ENCODE measurements at regions not wholly inside any gene's neighbourhood (a gene's known extent, or its start where the extent isn't known, plus 50 kb on each side); places are given as distances from the start of the nearest gene placed in this dataset.
"Not testable (repeated sequence)": the region's sequence is repeated elsewhere in the genome, so short reads cannot be mapped to it uniquely, and the experiment has no call there.

GRCh38 chr6:71360556-71361335 lies 72.1 kb downstream of the OGFRL1 start:
- DNase-seq (ENCODE audit: low read depth in 4 of 4, low spot score in 1 of 4): not testable (repeated sequence)

DNA sequence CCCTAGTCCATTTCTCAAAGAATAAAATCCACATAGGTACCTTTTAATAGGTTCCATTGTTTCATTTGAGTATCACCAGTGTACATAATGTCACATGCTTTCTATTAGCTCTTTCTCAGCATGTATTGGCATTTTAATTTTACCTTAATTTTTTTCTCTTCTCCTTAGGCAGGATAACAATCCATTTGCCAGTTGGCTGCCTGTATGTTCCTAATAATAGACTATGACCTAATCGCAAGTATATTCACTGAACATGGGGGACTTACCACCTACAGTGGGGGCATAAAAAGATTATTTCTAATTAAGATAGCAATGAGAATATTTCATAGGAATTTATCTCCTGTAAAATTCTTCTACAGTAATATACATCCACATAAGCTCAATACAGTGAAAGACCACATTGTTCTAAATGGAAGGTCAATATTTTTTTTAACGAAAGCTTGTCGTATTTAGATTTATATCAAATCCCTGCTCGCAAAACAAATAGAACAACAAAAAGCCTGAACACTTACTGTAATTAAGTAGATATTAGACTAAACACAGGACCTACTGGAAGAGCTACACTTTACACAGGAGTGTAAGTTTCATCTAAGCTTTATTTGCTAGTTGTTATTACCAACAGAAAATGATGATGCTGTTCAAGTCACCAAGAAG lies 76.4 kb downstream of the OGFRL1 start:
- DNase-seq (ENCODE audit: low read depth in 4 of 4, low spot score in 1 of 4): no peak

GRCh38 chr6:71367756-71368155 lies 79.1 kb downstream of the OGFRL1 start:
- DNase-seq (ENCODE audit: low read depth in 4 of 4, low spot score in 1 of 4): no peak

DNA sequence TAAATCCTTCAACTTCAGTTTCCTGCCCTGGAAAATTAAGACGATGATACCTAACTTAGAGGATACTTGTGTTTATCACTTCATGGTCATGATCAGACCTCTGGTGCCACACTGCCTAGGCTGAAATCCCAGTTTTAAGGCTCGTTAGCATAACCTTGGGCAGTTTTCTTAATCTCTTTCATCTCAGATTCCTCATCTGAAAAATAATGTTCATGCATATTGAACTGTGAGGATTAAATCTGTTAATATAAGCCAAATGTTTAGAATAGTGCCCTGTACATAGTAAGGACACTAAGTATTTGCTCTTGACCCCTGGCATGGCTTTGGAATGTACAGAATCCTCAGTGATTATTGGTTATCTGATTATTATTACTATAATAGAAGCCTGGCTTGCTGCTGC lies 79.7 kb downstream of the OGFRL1 start:
- no peak for DNase-seq (ENCODE audit: low read depth in 4 of 4, low spot score in 1 of 4)

DNA sequence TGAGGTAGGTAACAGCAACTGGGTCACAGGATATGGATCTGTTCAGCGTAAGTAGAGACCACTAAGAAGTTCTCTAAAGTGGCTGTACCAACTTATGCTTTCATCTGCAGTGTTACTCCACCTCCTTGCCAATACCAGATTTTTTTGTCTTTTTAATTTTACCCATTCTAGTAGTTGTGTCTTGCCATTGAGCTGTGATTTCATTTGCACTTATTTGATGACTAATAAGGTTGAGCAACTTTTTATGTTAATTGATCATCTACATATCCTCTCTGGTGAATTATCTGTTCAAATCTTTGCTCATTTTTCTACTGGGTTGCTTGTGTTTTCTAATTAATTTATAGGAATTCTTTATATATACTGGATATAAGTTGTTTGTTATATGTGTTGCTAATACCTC lies 82.9 kb downstream of the OGFRL1 start:
- DNase-seq (ENCODE audit: low read depth in 4 of 4, low spot score in 1 of 4): no peak

GRCh38 chr6:71373943-71374342 lies 85.3 kb downstream of the OGFRL1 start:
- DNase-seq (ENCODE audit: low read depth in 4 of 4, low spot score in 1 of 4): no peak

DNA sequence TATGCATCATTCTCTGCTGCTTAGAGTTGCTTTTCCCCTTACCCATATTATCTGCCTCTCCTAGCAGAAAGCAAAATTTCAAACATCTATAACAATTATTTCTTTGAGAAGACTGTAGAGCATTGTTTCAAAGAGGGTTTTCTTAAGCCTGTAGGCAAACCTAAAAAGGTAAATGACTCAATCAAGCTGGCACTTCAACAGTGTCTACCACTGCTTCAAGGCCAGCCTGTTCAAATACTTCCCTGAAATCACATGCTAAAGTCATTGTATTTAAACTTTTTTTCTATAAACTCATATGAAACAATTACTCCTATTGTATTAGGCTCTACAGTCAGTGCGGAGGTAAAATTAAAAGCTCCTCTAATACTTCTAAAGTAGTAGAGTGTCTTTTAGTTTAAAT lies 87.1 kb downstream of the OGFRL1 start:
- DNase-seq (ENCODE audit: low read depth in 4 of 4, low spot score in 1 of 4): no peak

DNA sequence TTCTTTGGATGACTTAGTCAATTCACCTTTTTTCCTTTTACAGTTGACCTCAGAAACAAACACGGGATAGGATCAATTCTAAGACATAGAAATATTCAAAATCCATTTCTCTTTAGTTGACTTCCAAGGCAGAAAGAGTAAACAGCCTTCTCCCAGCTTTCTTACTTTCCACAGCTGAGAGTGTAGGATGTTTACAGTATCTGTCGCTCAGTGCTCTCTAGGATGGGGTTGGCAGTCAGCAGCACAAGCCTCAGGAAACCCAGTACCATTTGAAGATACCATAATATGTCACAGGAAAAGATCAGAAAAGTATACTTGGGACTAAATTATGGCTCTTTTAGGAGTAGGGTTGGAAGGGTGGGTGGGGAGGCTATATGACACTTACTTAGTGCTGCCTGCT lies 88.2 kb downstream of the OGFRL1 start:
- no peak for DNase-seq (ENCODE audit: low read depth in 4 of 4, low spot score in 1 of 4)

DNA sequence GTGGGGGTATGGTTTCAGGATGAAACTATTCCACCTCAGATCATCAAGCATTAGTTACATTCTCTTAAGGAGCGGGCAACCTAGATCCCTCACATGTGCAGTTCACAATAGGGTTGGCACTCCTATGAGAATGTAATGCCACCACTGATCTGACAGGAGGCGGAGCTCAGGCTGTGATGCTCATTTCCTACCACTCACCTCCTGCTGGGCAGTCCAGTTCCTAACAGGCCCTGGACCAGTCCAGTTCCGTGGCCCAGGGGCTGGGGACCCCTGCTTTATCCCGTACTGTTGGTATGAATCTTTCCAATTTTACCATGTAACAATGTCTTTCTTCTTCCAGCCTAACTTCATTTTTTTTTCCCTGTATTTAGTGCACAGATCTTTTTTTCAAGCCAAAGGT lies 94.9 kb downstream of the OGFRL1 start:
- no peak for DNase-seq (ENCODE audit: low read depth in 4 of 4, low spot score in 1 of 4)

DNA sequence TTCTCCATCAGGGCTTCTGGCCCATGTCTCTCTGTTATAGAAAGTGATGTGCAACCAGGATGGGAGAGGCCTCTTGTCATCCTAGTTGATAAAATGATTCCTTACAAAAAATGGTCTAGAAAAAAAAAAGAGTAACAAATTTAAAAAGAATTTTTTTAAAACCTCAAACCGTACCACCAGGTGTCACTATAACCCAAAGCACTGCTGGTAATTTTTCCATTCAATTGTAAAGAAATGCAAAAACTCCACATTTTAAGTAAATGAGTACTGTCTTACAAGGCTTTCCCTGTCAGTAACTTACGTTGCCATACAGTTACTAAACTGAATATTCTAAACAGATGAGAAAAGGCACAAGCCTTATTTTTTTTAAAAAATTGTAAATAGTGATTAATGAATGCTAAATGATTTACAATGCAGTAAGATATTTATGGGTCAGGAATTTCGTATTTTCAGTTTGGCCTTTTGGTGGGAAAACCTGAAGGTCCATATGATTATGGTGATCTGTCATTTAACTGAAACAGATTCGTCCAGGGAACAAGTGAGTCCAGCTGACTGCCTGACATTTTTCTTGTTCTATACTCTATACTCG lies 95.4 kb downstream of the OGFRL1 start:
- DNase-seq (ENCODE audit: low read depth in 4 of 4, low spot score in 1 of 4): no peak

GRCh38 chr6:71385111-71385822 lies 96.7 kb downstream of the OGFRL1 start:
- DNase-seq (ENCODE audit: low read depth in 4 of 4, low spot score in 1 of 4): no peak

- DNase-seq (ENCODE audit: low read depth in 4 of 4, low spot score in 1 of 4): no peak
Observed at GRCh38 chr6:71386215-71386614, 97.6 kb downstream of the OGFRL1 start.

DNA sequence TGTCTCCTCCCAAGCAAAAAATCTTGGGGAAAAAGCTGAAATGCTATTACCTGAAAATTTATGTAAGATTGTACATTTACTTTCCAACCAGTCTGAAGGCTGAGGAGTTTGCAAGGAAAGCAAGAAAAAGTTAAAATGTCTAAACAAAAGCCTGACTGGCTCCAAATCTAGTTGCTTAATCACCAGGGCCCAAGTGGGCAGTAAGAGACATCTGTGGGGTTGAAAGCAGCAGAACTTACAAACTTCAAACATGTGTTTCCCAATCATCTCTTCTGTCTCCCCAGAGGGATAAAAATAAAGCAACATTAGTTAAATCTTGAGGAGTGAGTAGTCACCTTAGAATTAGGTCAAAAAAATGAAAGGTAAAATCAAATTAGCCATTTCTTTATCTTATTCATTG lies 98.6 kb downstream of the OGFRL1 start:
- DNase-seq (ENCODE audit: low read depth in 4 of 4, low spot score in 1 of 4): no peak

- DNase-seq (ENCODE audit: low read depth in 4 of 4, low spot score in 1 of 4): no peak
Observed at GRCh38 chr6:71388068-71388744, 99.6 kb downstream of the OGFRL1 start.

GRCh38 chr6:71388856-71389527 lies 100.4 kb downstream of the OGFRL1 start:
- no peak for DNase-seq (ENCODE audit: low read depth in 4 of 4, low spot score in 1 of 4)

GRCh38 chr6:71391126-71391525 lies 102.5 kb downstream of the OGFRL1 start:
- DNase-seq (ENCODE audit: low read depth in 4 of 4, low spot score in 1 of 4): no peak

- no peak for DNase-seq (ENCODE audit: low read depth in 4 of 4, low spot score in 1 of 4)
Observed at GRCh38 chr6:71392276-71392675, 103.7 kb downstream of the OGFRL1 start.

GRCh38 chr6:71393471-71393870 lies 104.9 kb downstream of the OGFRL1 start:
- DNase-seq (ENCODE audit: low read depth in 4 of 4, low spot score in 1 of 4): no peak

DNA sequence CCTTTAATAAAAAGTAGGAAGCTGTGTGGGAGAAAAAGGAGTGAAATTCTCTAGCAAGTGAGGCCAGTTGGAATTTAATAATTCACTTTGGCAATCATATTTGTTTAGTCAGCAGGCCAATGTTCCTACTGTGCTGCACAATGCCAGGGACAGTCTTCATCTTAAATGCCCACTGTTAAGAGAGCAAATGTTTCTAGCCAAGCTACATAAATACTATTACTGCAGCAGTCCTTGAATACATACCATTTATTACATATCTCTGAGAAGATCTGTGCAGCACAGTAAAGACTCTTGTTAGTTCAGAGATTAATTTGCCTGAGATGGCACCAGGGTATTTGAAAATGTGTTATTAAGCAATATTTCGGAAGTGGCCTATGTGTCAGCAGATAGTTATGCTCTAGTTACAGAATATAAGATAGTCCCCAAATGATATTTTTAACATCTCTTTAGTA lies 105.4 kb downstream of the OGFRL1 start:
- DNase-seq (ENCODE audit: low read depth in 4 of 4, low spot score in 1 of 4): no peak

DNA sequence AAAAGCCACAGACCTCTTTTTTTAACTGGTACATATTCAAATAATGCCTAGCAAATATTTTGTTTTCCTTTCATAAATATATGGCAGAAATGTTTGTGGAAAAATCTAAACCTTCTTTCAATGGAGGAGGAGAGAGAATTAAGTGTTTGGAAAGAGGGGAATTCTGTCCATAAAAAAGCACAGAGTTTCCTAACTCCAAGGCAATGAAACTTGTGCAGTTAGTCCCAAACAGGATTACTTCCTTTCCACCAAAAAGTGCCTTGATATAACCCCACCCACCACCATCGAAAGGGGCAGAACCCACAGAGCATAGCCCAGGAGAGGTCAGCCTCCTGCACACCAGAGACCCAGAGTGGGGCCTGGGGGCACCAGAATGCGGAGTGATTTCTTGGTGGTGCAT lies 106.3 kb downstream of the OGFRL1 start:
- DNase-seq (ENCODE audit: low read depth in 4 of 4, low spot score in 1 of 4): no peak
